GM12873 (cell line): ENCODE measurements at regions not wholly inside any gene's neighbourhood (a gene's known extent, or its start where the extent isn't known, plus 50 kb on each side); places are given as distances from the start of the nearest gene placed in this dataset.

Experiments
- CTCF ChIP-seq: IDR thresholded peaks from 2 replicates; pipeline ENCODE4 v1.5.1; 2012; ENCODE audit warnings: low read depth, mild to moderate bottlenecking, moderate library complexity, low read length, control low read depth; ENCODE audit not compliant: insufficient read depth; ENCODE audit errors: missing control alignments

DNA sequence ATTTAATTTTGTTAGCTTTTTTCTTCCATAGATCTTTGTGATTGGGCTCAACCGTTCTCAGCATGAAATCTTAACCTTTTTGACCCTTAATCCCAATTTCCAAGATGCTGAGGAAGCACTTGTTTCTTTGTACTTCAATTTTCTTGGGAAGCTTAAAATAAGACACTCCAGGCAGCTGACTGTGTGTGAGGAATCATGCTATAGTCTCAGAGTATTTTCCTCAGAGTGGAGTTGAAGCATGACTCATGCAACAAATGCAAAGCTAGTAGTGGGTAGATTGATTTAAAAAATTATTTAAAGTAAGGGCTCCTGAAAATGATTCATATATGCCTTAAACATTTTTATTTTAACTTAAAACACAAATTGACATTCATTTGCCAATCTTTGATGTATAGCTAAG lies 168.7 kb downstream of the BTBD3 start:
- no peak for TF ChIP-seq CTCF

DNA sequence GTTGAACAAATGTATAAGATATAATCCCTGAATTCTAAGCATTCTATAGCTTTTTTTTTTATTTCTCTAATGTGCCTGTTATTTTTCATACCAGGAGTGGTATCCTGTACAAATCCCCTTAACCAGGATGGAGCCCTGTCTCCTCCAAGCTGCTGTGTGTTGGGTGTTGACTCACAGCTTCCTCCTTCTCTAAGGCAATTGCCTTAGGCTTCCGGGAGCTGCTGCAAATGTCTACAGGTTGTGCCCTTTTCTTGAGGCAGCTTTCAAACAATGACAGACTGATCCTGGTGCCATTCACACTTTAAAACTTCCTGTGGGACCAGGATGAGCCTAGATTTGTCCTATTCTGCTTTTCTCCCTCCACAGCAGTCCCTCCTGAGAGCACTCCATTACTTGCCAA lies 173.2 kb downstream of the BTBD3 start:
- TF ChIP-seq CTCF, result no peak

- TF ChIP-seq CTCF, result no peak
Observed at GRCh38 chr20:12093057-12093796, 175.5 kb downstream of the BTBD3 start.

GRCh38 chr20:12095180-12095920 lies 177.7 kb downstream of the BTBD3 start:
- no peak for TF ChIP-seq CTCF

GRCh38 chr20:12098421-12098820 lies 180.7 kb downstream of the BTBD3 start:
- no peak for TF ChIP-seq CTCF

GRCh38 chr20:12108846-12109245 lies 191.2 kb downstream of the BTBD3 start:
- TF ChIP-seq CTCF, result no peak

DNA sequence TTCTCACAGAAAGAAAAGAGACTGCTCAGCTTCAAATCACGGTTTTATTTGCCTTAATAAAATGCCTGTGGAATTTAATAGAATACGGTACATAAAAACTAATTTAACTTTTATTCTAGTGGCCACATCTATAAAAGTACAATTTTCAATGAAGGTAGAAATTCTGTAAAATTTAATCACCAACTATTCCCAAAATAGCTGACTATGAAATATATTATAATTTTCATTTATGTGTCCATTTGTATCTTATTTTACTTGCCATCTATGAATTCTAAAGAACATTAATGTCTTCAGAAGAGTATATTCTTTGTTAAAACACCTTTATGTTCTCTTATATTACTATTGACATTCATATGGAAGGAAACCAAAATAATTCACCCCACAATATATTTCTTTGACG lies 192.6 kb downstream of the BTBD3 start:
- TF ChIP-seq CTCF, result no peak
